H9 (cell line): ENCODE measurements at regions not wholly inside any gene's neighbourhood (a gene's known extent, or its start where the extent isn't known, plus 50 kb on each side); places are given as distances from the start of the nearest gene placed in this dataset.

ENCODE experiments used
- DNase-seq: peaks from one replicate; pipeline ENCODE4 v3.0.0-alpha.2; 2017
- H2AFZ ChIP-seq: one replicate; pipeline ENCODE4 v1.6.1; 2013; ENCODE audit warnings: mild to moderate bottlenecking, low read length, control low read depth, moderate library complexity
- H2AK5ac ChIP-seq: 2 replicates; pipeline ENCODE4 v1.6.1; 2013; ENCODE audit warnings: low read length, control low read depth, mixed read lengths; ENCODE audit not compliant: insufficient read length
- H2BK120ac ChIP-seq: one replicate; pipeline ENCODE4 v1.6.1; 2013; ENCODE audit warnings: low read depth, mild to moderate bottlenecking, low read length, control low read depth, inconsistent platforms; ENCODE audit not compliant: poor library complexity, severe bottlenecking
- H2BK12ac ChIP-seq: 2 replicates; pipeline ENCODE4 v1.6.1; 2013; ENCODE audit warnings: low read length, control low read depth, mixed read lengths, low read depth; ENCODE audit not compliant: insufficient read length
- H2BK15ac ChIP-seq: 2 replicates; pipeline ENCODE4 v1.6.1; 2013; ENCODE audit warnings: low read depth, low read length, control low read depth
- H2BK20ac ChIP-seq: one replicate; pipeline ENCODE4 v1.6.1; 2013; ENCODE audit warnings: low read depth, mild to moderate bottlenecking, low read length, control low read depth, inconsistent platforms; ENCODE audit not compliant: poor library complexity, severe bottlenecking
- H2BK5ac ChIP-seq: 2 replicates; pipeline ENCODE4 v1.6.1; 2013; ENCODE audit warnings: low read length, control low read depth, mixed read lengths; ENCODE audit not compliant: insufficient read length
- H3K14ac ChIP-seq: 2 replicates; pipeline ENCODE4 v1.6.1; 2013; ENCODE audit warnings: low read length, control low read depth; ENCODE audit not compliant: insufficient read depth
- H3K18ac ChIP-seq: 2 replicates; pipeline ENCODE4 v1.6.1; 2013; ENCODE audit warnings: low read depth, mild to moderate bottlenecking, mixed read lengths, low read length, control low read depth; ENCODE audit not compliant: insufficient read length
- H3K23ac ChIP-seq: 2 replicates; pipeline ENCODE4 v1.6.1; 2013; ENCODE audit warnings: low read length, control low read depth, mixed read lengths, low read depth; ENCODE audit not compliant: insufficient read length
- H3K23me2 ChIP-seq: 2 replicates; pipeline ENCODE4 v1.6.1; 2013; ENCODE audit warnings: low read depth, mild to moderate bottlenecking, mixed read lengths, low read length, control low read depth; ENCODE audit not compliant: insufficient read length, poor library complexity, severe bottlenecking
- H3K27ac ChIP-seq: 2 replicates; pipeline ENCODE4 v1.5.1; 2013; ENCODE audit warnings: low read length, control low read depth, mixed read lengths, low read depth; ENCODE audit not compliant: insufficient read length
- H3K27me3 ChIP-seq: 2 replicates; pipeline ENCODE4 v1.6.1; 2013; ENCODE audit warnings: low read length, control low read depth, inconsistent platforms; ENCODE audit not compliant: insufficient read depth
- H3K4ac ChIP-seq: 2 replicates; pipeline ENCODE4 v1.6.1; 2013; ENCODE audit warnings: low read depth, mild to moderate bottlenecking, control low read depth, inconsistent platforms, low read length, moderate library complexity
- H3K4me1 ChIP-seq: 2 replicates; pipeline ENCODE4 v1.6.1; 2013; ENCODE audit warnings: low read length, control low read depth, inconsistent platforms; ENCODE audit not compliant: insufficient read depth
- H3K4me2 ChIP-seq: 2 replicates; pipeline ENCODE4 v1.6.1; 2013; ENCODE audit warnings: low read length, control low read depth, mixed read lengths; ENCODE audit not compliant: insufficient read length, insufficient read depth
- H3K56ac ChIP-seq: 2 replicates; pipeline ENCODE4 v1.6.1; 2013; ENCODE audit warnings: low read depth, mild to moderate bottlenecking, mixed read lengths, low read length, control low read depth; ENCODE audit not compliant: insufficient read length
- H3K79me1 ChIP-seq: 2 replicates; pipeline ENCODE4 v1.6.1; 2013; ENCODE audit warnings: low read depth, mild to moderate bottlenecking, moderate library complexity, low read length, control low read depth, inconsistent platforms; ENCODE audit not compliant: insufficient read depth, poor library complexity, severe bottlenecking
- H3K79me2 ChIP-seq: 2 replicates; pipeline ENCODE4 v1.6.1; 2013; ENCODE audit warnings: low read length, control low read depth, inconsistent platforms; ENCODE audit not compliant: insufficient read depth
- H3K9ac ChIP-seq: 2 replicates; pipeline ENCODE4 v1.6.1; 2013; ENCODE audit warnings: low read length, control low read depth, mixed read lengths; ENCODE audit not compliant: insufficient read length; ENCODE audit errors: extremely low read depth
- H3K9me3 ChIP-seq: one replicate; pipeline ENCODE4 v1.6.1; 2013; ENCODE audit warnings: low read depth, low read length, inconsistent platforms; ENCODE audit not compliant: control insufficient read depth
- H3T11ph ChIP-seq: one replicate; pipeline ENCODE4 v1.6.1; 2013; ENCODE audit warnings: mild to moderate bottlenecking, low read length, control low read depth, inconsistent platforms
- H4K20me1 ChIP-seq: one replicate; pipeline ENCODE4 v1.6.1; 2013; ENCODE audit not compliant: control insufficient read depth, insufficient read length, insufficient read depth
- H4K5ac ChIP-seq: 2 replicates; pipeline ENCODE4 v1.6.1; 2013; ENCODE audit warnings: low read depth, mild to moderate bottlenecking, mixed read lengths, low read length, control low read depth; ENCODE audit not compliant: insufficient read length
- H4K8ac ChIP-seq: replicated peaks from 2 replicates; pipeline ENCODE4 v1.6.1; 2013; ENCODE audit warnings: low read length, control low read depth, mixed read lengths, low read depth; ENCODE audit not compliant: insufficient read length
- H4K91ac ChIP-seq: 2 replicates; pipeline ENCODE4 v1.6.1; 2013; ENCODE audit warnings: low read depth, mild to moderate bottlenecking, moderate library complexity, mixed read lengths, low read length, control low read depth; ENCODE audit not compliant: insufficient read length
- H3K27ac Mint-ChIP-seq, 3 experiments: 2 replicates in 2 of 3; 3 replicates in 1 of 3; pipeline ENCODE4 v1.8.0; 2020 to 2021; ENCODE audit warnings: mixed read lengths in 3 of 3, mild to moderate bottlenecking in 1 of 3, moderate library complexity in 1 of 3
- H3K27me3 Mint-ChIP-seq: 2 replicates; pipeline ENCODE4 v1.8.0; 2021; ENCODE audit warnings: low read depth, mild to moderate bottlenecking, moderate library complexity, mixed read lengths
- H3K36me3 Mint-ChIP-seq, 3 experiments: 2 replicates in 2 of 3; 3 replicates in 1 of 3; pipeline ENCODE4 v1.8.0; 2020 to 2021; ENCODE audit warnings: low read depth in 3 of 3, mixed read lengths in 3 of 3; ENCODE audit not compliant: insufficient read depth in 1 of 3
- H3K4me1 Mint-ChIP-seq, 2 experiments: 2 replicates each; pipeline ENCODE4 v1.8.0; 2020; ENCODE audit warnings: mixed read lengths in 2 of 2
- H3K4me3 Mint-ChIP-seq, 2 experiments: 2 replicates in 1 of 2; 3 replicates in 1 of 2; pipeline ENCODE4 v1.8.0; 2020 to 2021; ENCODE audit warnings: mild to moderate bottlenecking in 2 of 2, mixed read lengths in 2 of 2, moderate library complexity in 1 of 2
- H3K9me3 Mint-ChIP-seq, 2 experiments: 2 replicates in 1 of 2; 3 replicates in 1 of 2; pipeline ENCODE4 v1.8.0; 2020; ENCODE audit warnings: mild to moderate bottlenecking in 2 of 2, mixed read lengths in 2 of 2, moderate library complexity in 1 of 2
- WGBS: extraction: QIAGEN DNeasy Blood & Tissue Kit; methylation state at CpG from one replicate; pipeline ENCODE4 v1.1.7; 2013; ENCODE audit warnings: missing lambda C conversion rate, low lambda C conversion rate, mixed read lengths; ENCODE audit not compliant: insufficient read length; ENCODE audit errors: extremely low coverage; 5-methylcytosine and 5-hydroxymethylcytosine counted together
- TF ChIP-seq, protein P1 (sequence below): fragments of 200-600 bp; sonication (generic); conservative IDR thresholded peaks from 3 replicates; pipeline ENCODE4 v1.8.0; 2021; ENCODE audit warnings: antibody characterized with exemption, mild to moderate bottlenecking

DNA sequence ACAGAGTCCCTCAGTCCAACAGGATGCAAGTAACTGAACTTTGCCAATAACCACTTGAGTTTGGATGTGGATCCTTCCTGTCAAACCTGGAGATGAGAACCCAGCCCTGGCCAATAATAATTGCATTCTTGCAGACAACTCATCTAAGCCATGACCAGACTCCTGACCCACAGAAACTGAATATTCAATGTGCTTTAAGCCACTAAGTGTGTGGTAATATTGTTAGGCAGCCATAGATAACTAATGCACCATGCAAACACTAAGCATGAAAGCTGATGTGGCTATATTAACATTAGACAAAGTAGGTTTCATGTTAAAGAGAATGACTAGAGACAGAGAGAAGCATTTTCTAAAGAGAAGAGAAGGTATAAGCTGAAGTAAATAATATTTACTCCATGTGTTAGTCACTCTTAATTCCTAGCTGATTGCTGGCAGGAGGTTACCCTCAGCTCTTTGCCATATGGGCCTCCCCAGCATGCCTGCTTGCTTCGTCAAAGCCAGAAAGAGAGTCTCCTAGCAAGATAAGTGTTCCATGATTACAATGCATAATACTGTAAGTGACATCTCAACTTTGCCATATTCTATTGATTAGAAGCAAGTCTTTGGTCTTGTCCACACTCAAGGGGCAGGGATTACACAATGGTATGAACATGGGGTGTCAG lies 276.4 kb upstream of the PLXNA2 start:
- Histone ChIP-seq H4K20me1 (no peaks in the 10 kb centered on the region), H3K4me2 (no peak overlapping the region), H3K9me3 (no peaks in the 10 kb centered on the region), H2BK5ac (no peak overlapping the region), H3K79me2 (no peaks in the 10 kb centered on the region), H3K4me1 (no peaks in the 10 kb centered on the region), H3K27ac (no peak overlapping the region), H3T11ph (no peak overlapping the region), H2BK20ac (no peak overlapping the region), H4K91ac (no peak overlapping the region), H2AK5ac (no peak overlapping the region), H2BK15ac (no peak overlapping the region), H3K27me3 (no peaks in the 10 kb centered on the region), H3K56ac (no peak overlapping the region), H3K79me1 (no peaks in the 10 kb centered on the region), H2AFZ (no peak overlapping the region), H3K14ac (no peak overlapping the region), H3K23me2 (no peaks in the 10 kb centered on the region), H2BK12ac (no peak overlapping the region), H3K18ac (no peak overlapping the region), H3K23ac (no peak overlapping the region), H4K5ac (no peak overlapping the region), H3K4ac (no peak overlapping the region), H2BK120ac (no peak overlapping the region), H4K8ac (no peak overlapping the region), H3K9ac (no peak overlapping the region)
- Mint-ChIP-seq H3K36me3 (peaks cover 0 to 12% (median 0%) of the 10 kb centered on the region in 3 experiments; a peak in 3 of 7 replicates), H3K27me3 (no peaks in the 10 kb centered on the region), H3K4me3 (no peak overlapping the region), H3K27ac (no peak overlapping the region), H3K9me3 (peaks cover 3 to 4% of the 10 kb centered on the region in 2 experiments; a peak in 1 of 5 replicates), H3K4me1 (peaks cover 3 to 6% of the 10 kb centered on the region in 2 experiments; a peak in 1 of 4 replicates)
- no peak for DNase-seq
- TF ChIP-seq, protein P1, sequence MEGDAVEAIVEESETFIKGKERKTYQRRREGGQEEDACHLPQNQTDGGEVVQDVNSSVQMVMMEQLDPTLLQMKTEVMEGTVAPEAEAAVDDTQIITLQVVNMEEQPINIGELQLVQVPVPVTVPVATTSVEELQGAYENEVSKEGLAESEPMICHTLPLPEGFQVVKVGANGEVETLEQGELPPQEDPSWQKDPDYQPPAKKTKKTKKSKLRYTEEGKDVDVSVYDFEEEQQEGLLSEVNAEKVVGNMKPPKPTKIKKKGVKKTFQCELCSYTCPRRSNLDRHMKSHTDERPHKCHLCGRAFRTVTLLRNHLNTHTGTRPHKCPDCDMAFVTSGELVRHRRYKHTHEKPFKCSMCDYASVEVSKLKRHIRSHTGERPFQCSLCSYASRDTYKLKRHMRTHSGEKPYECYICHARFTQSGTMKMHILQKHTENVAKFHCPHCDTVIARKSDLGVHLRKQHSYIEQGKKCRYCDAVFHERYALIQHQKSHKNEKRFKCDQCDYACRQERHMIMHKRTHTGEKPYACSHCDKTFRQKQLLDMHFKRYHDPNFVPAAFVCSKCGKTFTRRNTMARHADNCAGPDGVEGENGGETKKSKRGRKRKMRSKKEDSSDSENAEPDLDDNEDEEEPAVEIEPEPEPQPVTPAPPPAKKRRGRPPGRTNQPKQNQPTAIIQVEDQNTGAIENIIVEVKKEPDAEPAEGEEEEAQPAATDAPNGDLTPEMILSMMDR, result no peak
- no CpG with 5 or more reads among the region's 1 CpG for WGBS
